ENCODE measurements at regions not wholly inside any gene's neighbourhood (a gene's known extent, or its start where the extent isn't known, plus 50 kb on each side); places are given as distances from the start of the nearest gene placed in this dataset.

DNA sequence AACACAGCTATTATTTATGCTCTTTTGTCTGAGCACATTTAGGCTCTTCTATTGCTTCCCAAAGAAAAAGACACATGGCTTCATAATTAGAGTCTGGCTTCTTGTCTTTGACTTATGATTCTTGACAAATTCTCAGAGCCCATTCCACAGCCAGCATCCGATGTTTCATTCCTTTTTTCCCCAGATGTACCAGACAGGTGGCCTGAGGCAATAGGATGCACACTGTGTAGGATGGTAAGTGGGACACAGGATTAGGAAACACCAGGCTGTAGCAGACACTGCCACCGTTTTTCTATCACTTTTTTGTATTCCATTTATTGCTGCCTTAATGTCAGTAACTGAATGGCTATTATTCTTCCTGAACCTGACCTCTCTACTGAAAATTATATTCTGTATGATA is 188.9 kb upstream of the CDIN1 start:
- 35 to 92% (median 82%) methylated on average over 1 to 2 of the region's 2 CpGs; no CpG with 5 or more reads in 2 of the 10 experiments for WGBS, 10 experiments
- no peak for ATAC-seq (replicated peaks in 6 of 8)
- Histone ChIP-seq H3K27ac (no peak overlapping the region), H3K4me1 (replicated peaks in 1 of 2) (peaks cover 0 to 4% of the 10 kb centered on the region in 2 donors), H3K4me3 (no peak overlapping the region)
- in situ Hi-C loops (cut with MboI; ENCODE audit: low pct_unique_long_range_greater_than_20kb in 2 of 9, low sequenced_read_pairs in 9 of 9, unreplicated experiment in 9 of 9), result no loop called here

DNA sequence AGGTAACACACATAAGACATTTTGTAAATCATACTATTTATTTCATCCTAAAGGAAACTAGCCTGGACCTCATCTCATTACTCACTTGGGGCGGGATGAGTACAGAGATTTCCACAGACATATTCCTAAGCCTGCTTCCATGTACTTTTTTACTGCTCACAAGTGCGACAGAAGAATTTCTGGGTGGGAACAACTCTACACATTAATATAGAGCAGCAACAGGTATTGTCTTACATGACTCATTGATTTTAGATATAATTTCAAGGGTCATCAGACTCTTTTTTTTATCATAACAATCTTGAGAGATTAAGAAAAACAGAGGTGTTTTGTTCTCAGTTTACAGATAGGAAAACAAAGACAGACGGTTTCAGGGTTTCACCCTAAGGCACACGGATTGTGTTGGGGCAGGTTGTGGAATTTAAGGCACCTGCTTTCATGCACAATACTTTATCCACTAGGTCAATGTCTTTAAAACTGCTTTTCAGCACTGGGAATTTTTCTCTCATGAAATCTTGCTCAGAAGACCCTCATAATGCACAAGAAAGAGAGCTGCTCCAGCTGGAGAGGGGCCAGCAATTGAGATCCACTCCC is 186.7 kb upstream of the CDIN1 start:
- Histone ChIP-seq H3K4me3 (no peak overlapping the region), H3K4me1 (replicated peaks in 1 of 2) (peaks cover 0 to 4% of the 10 kb centered on the region in 2 donors), H3K27ac (no peak overlapping the region)
- ATAC-seq (replicated peaks in 6 of 8), result no peak
- 25 to 92% (median 78%) methylated on average over 1 to 4 of the region's 4 CpGs; no CpG with 5 or more reads in 1 of the 10 experiments for WGBS, 10 experiments
- in situ Hi-C loops (cut with MboI; ENCODE audit: low pct_unique_long_range_greater_than_20kb in 2 of 9, low sequenced_read_pairs in 9 of 9, unreplicated experiment in 9 of 9), result no loop called here

DNA sequence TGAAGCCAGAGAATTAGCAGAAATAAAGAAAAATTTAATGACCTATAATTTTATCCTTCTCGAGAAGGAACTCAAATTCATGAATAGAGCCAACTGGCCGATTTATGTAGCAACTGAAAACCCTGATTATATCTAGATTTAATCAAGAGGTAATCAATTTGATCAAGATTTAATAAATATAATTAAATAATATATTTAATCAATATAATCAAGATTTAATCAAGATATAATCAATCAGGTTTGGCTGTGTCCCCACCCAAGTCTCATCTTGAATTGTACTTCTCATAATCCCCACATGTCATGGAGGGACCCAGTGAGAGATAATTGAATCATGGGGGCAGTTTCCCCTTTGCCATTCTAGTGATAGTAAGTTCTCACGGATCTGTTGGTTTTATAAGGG is 181.2 kb upstream of the CDIN1 start:
- ATAC-seq (replicated peaks in 6 of 8), result no peak
- Histone ChIP-seq H3K4me1 (replicated peaks in 1 of 2) (no peaks in the 10 kb centered on the region), H3K4me3 (no peak overlapping the region), H3K27ac (no peak overlapping the region)
- WGBS, 10 experiments, result 71 to 100% (median 92%) methylated on average over 2 to 3 of the region's 3 CpGs
- in situ Hi-C loops (cut with MboI; ENCODE audit: low pct_unique_long_range_greater_than_20kb in 2 of 9, low sequenced_read_pairs in 9 of 9, unreplicated experiment in 9 of 9), result no loop called here

DNA sequence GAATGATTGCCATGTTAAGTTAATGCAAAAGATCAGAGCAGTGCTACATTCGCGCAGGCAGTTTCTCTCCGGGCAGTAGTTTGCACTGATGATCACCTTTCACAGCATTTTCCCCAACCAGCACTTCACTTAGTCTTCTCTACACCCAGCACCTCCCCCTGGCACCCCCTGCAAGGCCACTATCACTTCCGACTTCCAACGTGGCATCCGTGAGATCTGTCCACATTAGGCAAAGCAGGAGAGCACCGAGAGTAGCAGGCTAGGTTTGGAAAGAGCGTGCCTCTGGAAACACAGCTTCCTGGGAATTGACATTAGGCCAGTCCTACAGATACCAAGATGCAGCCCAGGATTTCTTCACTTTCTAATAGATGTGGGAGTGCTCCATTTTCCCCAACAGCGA is 180.2 kb upstream of the CDIN1 start:
- Histone ChIP-seq H3K27ac (no peak overlapping the region), H3K4me1 (replicated peaks in 1 of 2) (no peaks in the 10 kb centered on the region), H3K4me3 (no peak overlapping the region)
- ATAC-seq (replicated peaks in 6 of 8), result no peak
- WGBS, 10 experiments, result 80 to 100% (median 94%) methylated on average over 1 to 9 of the region's 9 CpGs; no CpG with 5 or more reads in 3 of the 10 experiments
- in situ Hi-C loops (cut with MboI; ENCODE audit: low pct_unique_long_range_greater_than_20kb in 2 of 9, low sequenced_read_pairs in 9 of 9, unreplicated experiment in 9 of 9), result no loop called here

DNA sequence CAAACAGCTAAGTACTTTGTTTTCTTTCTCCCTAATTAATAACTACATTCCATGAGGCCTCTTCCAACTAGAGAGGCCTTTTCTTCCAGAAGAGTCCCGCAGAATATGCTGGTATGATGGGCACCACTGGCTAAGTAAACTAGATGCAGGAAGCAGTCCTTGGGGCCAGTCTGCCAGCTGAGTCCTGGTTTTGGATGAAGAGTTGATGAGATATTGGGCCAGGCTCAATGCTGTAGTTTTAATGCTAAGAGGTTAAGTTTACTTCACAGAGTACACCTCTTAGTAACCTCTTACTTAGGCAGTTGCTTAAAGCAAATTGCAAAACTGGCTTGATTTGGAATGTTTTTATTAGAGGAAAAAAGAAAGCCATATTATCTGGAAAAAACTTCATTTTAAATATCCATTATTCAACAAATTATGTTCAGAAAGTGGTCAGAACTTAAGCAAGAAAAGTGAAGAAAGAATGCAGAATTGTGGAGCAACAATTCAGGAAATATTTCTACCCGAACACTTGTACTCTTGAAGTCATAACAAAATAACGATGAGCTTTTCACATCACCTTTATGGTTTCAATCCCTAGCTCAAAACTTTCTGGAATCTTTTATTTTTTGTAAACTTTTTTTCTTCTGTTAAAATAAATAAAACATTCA is 178.4 kb upstream of the CDIN1 start:
- H3K27ac ChIP-seq, result no peak overlapping the region
- ATAC-seq (replicated peaks in 6 of 8), result no peak
- peaks cover 0 to 2% of the 10 kb centered on the region in 2 donors for H3K4me1 ChIP-seq (replicated peaks in 1 of 2)
- no peak overlapping the region for H3K4me3 ChIP-seq
- WGBS, 10 experiments, result 58 to 100% (median 96%) methylated on average over 1 to 3 of the region's 3 CpGs
- in situ Hi-C loops (cut with MboI; ENCODE audit: low pct_unique_long_range_greater_than_20kb in 2 of 9, low sequenced_read_pairs in 9 of 9, unreplicated experiment in 9 of 9), result no loop called here

DNA sequence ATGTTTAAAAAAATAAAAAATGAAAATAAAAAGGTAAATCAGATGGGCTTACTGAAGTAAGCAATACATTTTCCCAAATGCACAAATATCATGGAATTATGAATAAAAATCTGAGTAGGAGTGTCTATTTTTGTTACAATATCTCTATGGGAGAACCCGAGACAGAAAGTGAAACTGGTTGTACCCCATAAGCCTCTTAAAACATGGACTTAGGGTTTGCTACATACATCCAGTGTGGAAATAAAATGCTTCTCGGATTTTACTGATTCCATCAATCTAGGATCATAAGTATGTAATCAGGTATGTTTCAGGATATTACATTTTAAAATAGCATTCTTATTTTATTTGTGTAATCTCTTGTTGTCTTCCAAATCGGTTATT is 177.8 kb upstream of the CDIN1 start:
- Histone ChIP-seq H3K4me3 (no peak overlapping the region), H3K27ac (no peak overlapping the region), H3K4me1 (replicated peaks in 1 of 2) (peaks cover 2 to 7% of the 10 kb centered on the region in 2 donors)
- 58 to 94% (median 85%) methylated on average over 2 to 3 of the region's 3 CpGs for WGBS, 10 experiments
- in situ Hi-C loops (cut with MboI; ENCODE audit: low pct_unique_long_range_greater_than_20kb in 2 of 9, low sequenced_read_pairs in 9 of 9, unreplicated experiment in 9 of 9), result no loop called here
- ATAC-seq (replicated peaks in 6 of 8), result no peak

DNA sequence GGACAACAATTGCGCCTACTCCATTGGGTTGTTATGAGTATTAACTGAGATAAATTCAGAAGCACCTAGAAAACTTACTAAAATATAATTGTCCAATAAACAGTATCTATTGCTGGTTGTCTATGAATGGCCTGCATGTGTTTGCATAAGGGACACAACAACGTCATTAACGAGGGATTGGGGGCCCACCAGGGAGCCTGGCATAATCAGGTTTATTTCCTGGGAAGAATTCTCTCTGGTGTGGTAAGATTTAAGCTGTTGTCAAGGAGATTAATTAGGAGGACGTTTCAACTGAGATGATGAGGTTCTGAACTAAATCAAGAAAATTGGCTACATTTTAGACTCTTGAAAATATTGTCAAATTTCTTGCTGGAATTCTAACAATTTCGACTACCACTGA is 176.1 kb upstream of the CDIN1 start:
- 39 to 100% (median 63%) methylated on average over 1 to 5 of the region's 5 CpGs for WGBS, 10 experiments
- in situ Hi-C loops (cut with MboI; ENCODE audit: low pct_unique_long_range_greater_than_20kb in 2 of 9, low sequenced_read_pairs in 9 of 9, unreplicated experiment in 9 of 9), result no loop called here

DNA sequence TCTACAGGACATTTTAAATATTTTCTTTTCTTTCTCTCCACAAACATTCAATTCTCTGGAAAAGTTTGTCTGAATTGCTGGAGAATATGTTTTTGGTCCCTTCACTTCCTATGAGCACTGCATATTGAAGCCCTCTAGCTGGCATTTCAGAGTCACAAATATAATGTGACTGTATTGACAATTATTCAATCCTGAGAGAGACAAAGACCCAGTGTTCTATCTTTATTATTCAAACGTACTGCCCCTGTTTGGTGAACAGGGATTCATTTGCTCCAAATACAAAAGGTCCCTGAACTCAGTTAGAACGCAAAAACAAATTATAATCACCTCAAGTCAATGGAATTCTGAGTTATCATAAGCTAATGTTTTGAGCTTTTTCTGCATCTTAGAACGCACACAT is 173.1 kb upstream of the CDIN1 start:
- ATAC-seq (replicated peaks in 6 of 8), result no peak
- H3K27ac ChIP-seq, result no peak overlapping the region
- 27 to 97% (median 61%) methylated on average over 2 to 3 of the region's 3 CpGs; no CpG with 5 or more reads in 1 of the 10 experiments for WGBS, 10 experiments

More for the DNA sequence above, 176.1 kb upstream of the CDIN1 start:
- Histone ChIP-seq H3K4me1 (replicated peaks in 1 of 2) (peaks cover 19 to 24% of the 10 kb centered on the region in 2 donors), H3K27ac (no peak overlapping the region), H3K4me3 (no peak overlapping the region)
- ATAC-seq (replicated peaks in 6 of 8), result no peak

DNA sequence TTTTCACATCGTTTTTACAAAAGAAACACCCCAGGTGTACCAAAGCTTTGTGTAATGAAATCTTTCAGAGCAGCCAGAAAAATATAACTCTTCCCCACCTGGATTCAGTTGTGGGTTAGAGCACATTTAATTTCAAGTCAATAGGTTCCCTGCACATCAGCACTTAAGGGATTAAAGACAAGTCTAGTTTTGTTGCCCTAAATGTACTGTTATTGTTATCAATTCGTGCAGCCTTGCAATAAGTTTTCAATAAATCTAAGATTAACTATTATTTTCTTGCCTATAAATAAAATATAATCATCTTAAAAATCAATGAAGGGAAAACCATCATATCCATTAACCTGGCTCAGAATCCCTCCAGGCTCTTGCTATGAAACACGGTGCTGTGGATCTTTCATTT is 172.5 kb upstream of the CDIN1 start:
- WGBS, 10 experiments, result 16 to 89% (median 47%) methylated on average over 1 to 3 of the region's 3 CpGs
- no peak for ATAC-seq (replicated peaks in 6 of 8)
- no peak overlapping the region for H3K27ac ChIP-seq
- peaks cover 19 to 26% of the 10 kb centered on the region in 2 donors for H3K4me1 ChIP-seq (replicated peaks in 1 of 2)
- no peak overlapping the region for H3K4me3 ChIP-seq
- in situ Hi-C loops (cut with MboI; ENCODE audit: low pct_unique_long_range_greater_than_20kb in 2 of 9, low sequenced_read_pairs in 9 of 9, unreplicated experiment in 9 of 9), result no loop called here

More for the DNA sequence above, 173.1 kb upstream of the CDIN1 start:
- peaks cover 19 to 24% of the 10 kb centered on the region in 2 donors for H3K4me1 ChIP-seq (replicated peaks in 1 of 2)
- in situ Hi-C loops (cut with MboI; ENCODE audit: low pct_unique_long_range_greater_than_20kb in 2 of 9, low sequenced_read_pairs in 9 of 9, unreplicated experiment in 9 of 9), result no loop called here
- no peak overlapping the region for H3K4me3 ChIP-seq

DNA sequence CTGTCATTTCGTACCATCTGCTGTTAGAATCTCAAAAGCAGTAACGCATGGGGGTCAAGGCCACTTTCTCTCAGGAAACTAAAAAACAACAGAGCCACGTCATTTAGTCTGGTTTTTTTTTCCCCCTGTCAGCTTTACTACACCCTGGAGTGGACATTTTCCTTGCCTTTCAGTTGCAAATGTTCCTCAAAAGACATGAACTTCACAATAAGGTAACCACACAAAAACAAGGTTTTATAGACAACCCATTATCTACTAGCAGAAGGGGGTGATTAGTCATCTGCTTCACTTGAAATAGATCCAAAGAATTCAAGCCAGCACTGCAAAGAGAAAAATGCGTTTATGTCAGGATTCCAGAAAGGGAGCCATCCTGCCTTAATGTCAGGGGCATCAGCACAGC is 171.8 kb upstream of the CDIN1 start:
- Histone ChIP-seq H3K27ac (no peak overlapping the region), H3K4me1 (replicated peaks in 1 of 2) (peaks cover 24 to 29% of the 10 kb centered on the region in 2 donors), H3K4me3 (no peak overlapping the region)
- 0 to 71% (median 24%) methylated on average over 2 to 4 of the region's 4 CpGs for WGBS, 10 experiments
- ATAC-seq (replicated peaks in 6 of 8), result peak in 5 of 8 experiments; percentile 68 to 85 (median 71)
- in situ Hi-C loops (cut with MboI; ENCODE audit: low pct_unique_long_range_greater_than_20kb in 2 of 9, low sequenced_read_pairs in 9 of 9, unreplicated experiment in 9 of 9), result no loop called here

DNA sequence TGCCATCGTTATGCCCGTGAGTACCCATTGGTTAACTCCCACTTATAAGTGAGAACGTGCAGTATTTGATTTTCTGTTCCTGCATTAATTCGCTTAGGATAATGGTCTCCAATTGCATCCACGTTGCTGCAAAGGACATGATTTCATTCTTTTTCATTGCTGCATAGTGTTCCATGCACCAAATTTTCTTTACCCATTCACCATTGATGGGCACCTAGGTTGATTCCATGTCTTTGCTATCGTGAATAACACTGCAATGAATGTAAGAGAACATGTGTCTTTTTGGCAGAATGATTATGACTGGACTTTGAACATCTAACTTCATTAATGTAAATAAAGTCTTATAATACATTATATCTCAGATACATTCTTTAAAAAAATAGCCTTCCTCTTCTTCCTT is 169.6 kb upstream of the CDIN1 start:
- peaks cover 24 to 29% of the 10 kb centered on the region in 2 donors for H3K4me1 ChIP-seq (replicated peaks in 1 of 2)
- WGBS, 10 experiments, result 67 to 97% (median 85%) methylated on average over 1 to 6 of the region's 6 CpGs
- ATAC-seq (replicated peaks in 6 of 8), result no peak
- in situ Hi-C loops (cut with MboI; ENCODE audit: low pct_unique_long_range_greater_than_20kb in 2 of 9, low sequenced_read_pairs in 9 of 9, unreplicated experiment in 9 of 9), result no loop called here
- H3K4me3 ChIP-seq, result no peak overlapping the region
- no peak overlapping the region for H3K27ac ChIP-seq

DNA sequence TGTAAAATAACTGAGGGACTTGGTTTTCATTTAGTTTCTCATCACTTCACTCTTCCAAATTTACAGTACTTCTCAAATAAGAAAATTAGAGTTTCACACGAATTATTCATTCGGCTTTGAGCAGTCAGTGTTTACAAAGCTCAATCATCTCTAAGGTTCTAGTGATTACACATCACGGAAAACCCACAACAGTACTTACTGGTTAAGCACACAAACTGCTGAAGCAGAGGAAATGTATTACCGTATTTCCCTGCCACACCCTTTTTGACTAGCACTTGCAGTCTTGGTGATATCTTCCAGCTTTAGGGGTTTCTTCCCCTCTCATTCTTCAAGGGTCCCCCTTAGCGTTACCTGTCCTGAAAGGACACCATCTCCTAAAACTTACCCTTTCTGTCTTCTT is 164.8 kb upstream of the CDIN1 start:
- in situ Hi-C loops (cut with MboI; ENCODE audit: low pct_unique_long_range_greater_than_20kb in 2 of 9, low sequenced_read_pairs in 9 of 9, unreplicated experiment in 9 of 9), result no loop called here
- Histone ChIP-seq H3K4me1 (replicated peaks in 1 of 2) (peaks cover 5% of the 10 kb centered on the region in 2 donors), H3K27ac (no peak overlapping the region), H3K4me3 (no peak overlapping the region)
- WGBS, 10 experiments, result 8 to 97% (median 89%) methylated on average over 2 to 5 of the region's 5 CpGs; no CpG with 5 or more reads in 2 of the 10 experiments
- no peak for ATAC-seq (replicated peaks in 6 of 8)

DNA sequence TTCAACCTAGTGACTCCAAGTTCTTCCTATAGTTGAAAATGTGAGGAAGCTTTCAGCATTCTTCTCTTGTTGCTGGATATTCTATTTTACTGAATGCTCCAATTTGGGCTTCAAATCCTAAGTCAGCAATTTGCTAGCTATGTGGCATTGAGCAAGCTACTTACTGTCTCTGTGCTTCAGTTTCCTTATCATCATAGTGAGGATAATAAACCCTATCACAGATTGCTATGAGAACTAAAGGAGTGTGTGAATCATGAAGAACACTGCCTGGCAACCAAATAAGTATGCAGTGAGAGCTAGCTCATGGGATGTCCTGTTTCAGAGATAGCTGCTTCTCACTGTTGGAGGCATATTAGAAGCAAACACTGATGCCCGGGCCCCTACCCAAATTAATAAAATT is 163.8 kb upstream of the CDIN1 start:
- WGBS, 10 experiments, result 71 to 100% (median 100%) methylated on average over 1 of the region's 1 CpG; no CpG with 5 or more reads in 6 of the 10 experiments
- in situ Hi-C loops (cut with MboI; ENCODE audit: low pct_unique_long_range_greater_than_20kb in 2 of 9, low sequenced_read_pairs in 9 of 9, unreplicated experiment in 9 of 9), result no loop called here
- no peak overlapping the region for H3K27ac ChIP-seq
- peak in 4 of 8 experiments; percentile 47 to 79 (median 56) for ATAC-seq (replicated peaks in 6 of 8)
- peaks cover 5% of the 10 kb centered on the region in 2 donors for H3K4me1 ChIP-seq (replicated peaks in 1 of 2)
- H3K4me3 ChIP-seq, result no peak overlapping the region

DNA sequence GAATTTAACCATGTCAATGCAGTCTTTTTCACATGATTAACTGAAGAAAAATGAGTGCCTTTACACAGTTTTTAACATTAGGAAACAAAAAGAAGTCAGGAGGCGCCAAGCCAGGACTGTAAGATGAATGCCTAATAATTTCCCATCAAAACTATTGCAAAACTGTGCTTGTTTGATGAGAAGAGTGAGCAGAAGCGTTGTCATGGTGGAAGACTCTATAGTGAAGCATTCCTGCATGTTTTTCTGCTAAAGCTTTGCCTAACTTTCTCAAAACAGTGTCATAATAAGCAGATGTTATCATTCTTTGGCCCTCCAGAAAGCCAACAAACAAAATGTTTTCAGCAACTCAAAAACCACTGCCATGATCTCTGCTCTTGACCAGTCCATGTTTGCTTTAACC is 156.8 kb upstream of the CDIN1 start:
- Histone ChIP-seq H3K4me1 (replicated peaks in 1 of 2) (peaks cover 0 to 2% of the 10 kb centered on the region in 2 donors), H3K27ac (no peak overlapping the region), H3K4me3 (no peak overlapping the region)
- 34 to 100% (median 92%) methylated on average over 1 to 2 of the region's 2 CpGs for WGBS, 10 experiments
- in situ Hi-C loops (cut with MboI; ENCODE audit: low pct_unique_long_range_greater_than_20kb in 2 of 9, low sequenced_read_pairs in 9 of 9, unreplicated experiment in 9 of 9), result no loop called here
- no peak for ATAC-seq (replicated peaks in 6 of 8)
